ENCODE measurements at regions not wholly inside any gene's neighbourhood (a gene's known extent, or its start where the extent isn't known, plus 50 kb on each side); places are given as distances from the start of the nearest gene placed in this dataset.
A peak's percentile ranks its signal among the peaks of the same experiment; 100 is the strongest.

- no peak for TF ChIP-seq CTCF (IDR thresholded peaks at IDR 0.05)
- Mint-ChIP-seq H3K9me3 (ENCODE audit: low read depth) (no peaks in the 10 kb centered on the region), H3K4me1 (ENCODE audit: low read depth) (no peaks in the 10 kb centered on the region), H3K36me3 (ENCODE audit: low read depth) (no peaks in the 10 kb centered on the region), H3K27me3 (ENCODE audit: low read depth) (peaks cover 13% of the 10 kb centered on the region), H3K4me3 (ENCODE audit: unreplicated experiment) (no peak overlapping the region), H3K27ac (ENCODE audit: unreplicated experiment) (no peak overlapping the region)
- no peak for DNase-seq (ENCODE audit: low spot score)
These were observed 189.7 kb upstream of the GDNF start for GRCh38 chr5:38029397-38030065.

- H3K27me3 Mint-ChIP-seq (ENCODE audit: low read depth): peaks cover 37% of the 10 kb centered on the region
- peak; percentile 72 for TF ChIP-seq CTCF (IDR thresholded peaks at IDR 0.05)
- H3K9me3 Mint-ChIP-seq (ENCODE audit: low read depth): peaks cover 2% of the 10 kb centered on the region
- DNase-seq (ENCODE audit: low spot score): no peak
- no peaks in the 10 kb centered on the region for H3K36me3 Mint-ChIP-seq (ENCODE audit: low read depth)
- no peaks in the 10 kb centered on the region for H3K4me1 Mint-ChIP-seq (ENCODE audit: low read depth)
- no peak overlapping the region for H3K4me3 Mint-ChIP-seq (ENCODE audit: unreplicated experiment)
- H3K27ac Mint-ChIP-seq (ENCODE audit: unreplicated experiment): no peak overlapping the region
These were observed 184.0 kb upstream of the GDNF start for GRCh38 chr5:38023799-38024198.

- Mint-ChIP-seq H3K27ac (ENCODE audit: unreplicated experiment) (no peak overlapping the region), H3K36me3 (ENCODE audit: low read depth) (no peaks in the 10 kb centered on the region), H3K9me3 (ENCODE audit: low read depth) (peaks cover 2% of the 10 kb centered on the region), H3K4me1 (ENCODE audit: low read depth) (no peaks in the 10 kb centered on the region), H3K27me3 (ENCODE audit: low read depth) (peaks cover 37% of the 10 kb centered on the region), H3K4me3 (ENCODE audit: unreplicated experiment) (no peak overlapping the region)
- TF ChIP-seq CTCF (IDR thresholded peaks at IDR 0.05): no peak
- DNase-seq (ENCODE audit: low spot score): no peak
These were observed 183.5 kb upstream of the GDNF start for GRCh38 chr5:38023371-38023770.

- Mint-ChIP-seq H3K27ac (ENCODE audit: unreplicated experiment) (no peak overlapping the region), H3K9me3 (ENCODE audit: low read depth) (peaks cover 2% of the 10 kb centered on the region)
These were observed 182.8 kb upstream of the GDNF start for GRCh38 chr5:38022631-38023030.

GRCh38 chr5:38018016-38018415 is 178.2 kb upstream of the GDNF start:
- Mint-ChIP-seq H3K4me1 (ENCODE audit: low read depth) (no peaks in the 10 kb centered on the region), H3K27me3 (ENCODE audit: low read depth) (peaks cover 38% of the 10 kb centered on the region), H3K27ac (ENCODE audit: unreplicated experiment) (no peak overlapping the region), H3K4me3 (ENCODE audit: unreplicated experiment) (no peak overlapping the region), H3K36me3 (ENCODE audit: low read depth) (no peaks in the 10 kb centered on the region), H3K9me3 (ENCODE audit: low read depth) (peaks cover 2% of the 10 kb centered on the region)
- DNase-seq (ENCODE audit: low spot score): no peak
- no peak for TF ChIP-seq CTCF (IDR thresholded peaks at IDR 0.05)

More at GRCh38 chr5:38022631-38023030, 182.8 kb upstream of the GDNF start:
- DNase-seq (ENCODE audit: low spot score): no peak
- TF ChIP-seq CTCF (IDR thresholded peaks at IDR 0.05): no peak
- Mint-ChIP-seq H3K4me1 (ENCODE audit: low read depth) (no peaks in the 10 kb centered on the region), H3K4me3 (ENCODE audit: unreplicated experiment) (no peak overlapping the region), H3K36me3 (ENCODE audit: low read depth) (no peaks in the 10 kb centered on the region), H3K27me3 (ENCODE audit: low read depth) (peaks cover 33% of the 10 kb centered on the region)
